GM12875 (cell line): ENCODE measurements at regions not wholly inside any gene's neighbourhood (a gene's known extent, or its start where the extent isn't known, plus 50 kb on each side); places are given as distances from the start of the nearest gene placed in this dataset.
"Not testable (repeated sequence)": the region's sequence is repeated elsewhere in the genome, so short reads cannot be mapped to it uniquely, and the experiment has no call there.

Experiments used
- H3K4me3 ChIP-seq: one replicate; pipeline ENCODE4 v1.5.1; 2011; ENCODE audit warnings: low read depth, low read length, control low read depth
- TF ChIP-seq, protein P1 (sequence below): IDR thresholded peaks from 2 replicates; pipeline ENCODE4 v1.5.1; 2011; ENCODE audit warnings: low read depth, mild to moderate bottlenecking, control low read depth, inconsistent platforms, low read length, moderate library complexity, borderline replicate concordance; ENCODE audit not compliant: insufficient read depth

GRCh38 chr13:90331974-90332373 lies 1015.5 kb upstream of the MIR17HG start:
- no peak overlapping the region for H3K4me3 ChIP-seq
- TF ChIP-seq, protein P1, sequence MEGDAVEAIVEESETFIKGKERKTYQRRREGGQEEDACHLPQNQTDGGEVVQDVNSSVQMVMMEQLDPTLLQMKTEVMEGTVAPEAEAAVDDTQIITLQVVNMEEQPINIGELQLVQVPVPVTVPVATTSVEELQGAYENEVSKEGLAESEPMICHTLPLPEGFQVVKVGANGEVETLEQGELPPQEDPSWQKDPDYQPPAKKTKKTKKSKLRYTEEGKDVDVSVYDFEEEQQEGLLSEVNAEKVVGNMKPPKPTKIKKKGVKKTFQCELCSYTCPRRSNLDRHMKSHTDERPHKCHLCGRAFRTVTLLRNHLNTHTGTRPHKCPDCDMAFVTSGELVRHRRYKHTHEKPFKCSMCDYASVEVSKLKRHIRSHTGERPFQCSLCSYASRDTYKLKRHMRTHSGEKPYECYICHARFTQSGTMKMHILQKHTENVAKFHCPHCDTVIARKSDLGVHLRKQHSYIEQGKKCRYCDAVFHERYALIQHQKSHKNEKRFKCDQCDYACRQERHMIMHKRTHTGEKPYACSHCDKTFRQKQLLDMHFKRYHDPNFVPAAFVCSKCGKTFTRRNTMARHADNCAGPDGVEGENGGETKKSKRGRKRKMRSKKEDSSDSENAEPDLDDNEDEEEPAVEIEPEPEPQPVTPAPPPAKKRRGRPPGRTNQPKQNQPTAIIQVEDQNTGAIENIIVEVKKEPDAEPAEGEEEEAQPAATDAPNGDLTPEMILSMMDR = no peak

DNA sequence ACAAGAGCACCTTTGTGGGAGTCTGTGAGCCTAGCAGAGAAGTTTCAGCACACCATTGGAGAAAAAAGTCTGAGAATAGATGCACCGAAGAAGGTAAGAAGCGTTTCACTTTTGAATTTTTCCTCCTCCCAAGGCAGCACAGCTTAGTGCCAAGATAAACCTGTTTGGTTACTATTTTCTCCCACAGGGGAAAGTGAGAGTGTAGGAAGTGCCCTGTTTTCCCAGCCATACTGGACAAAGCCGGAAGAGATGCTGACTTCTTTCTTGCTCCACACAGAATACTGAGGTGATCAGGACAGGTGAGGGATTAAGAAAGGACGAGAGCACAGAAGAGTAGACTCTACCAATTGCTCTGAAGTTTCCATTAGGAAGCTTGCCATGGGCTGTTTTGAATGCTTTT lies 1011.0 kb upstream of the MIR17HG start:
- TF ChIP-seq, protein P1 = no peak
- no peak overlapping the region for H3K4me3 ChIP-seq

DNA sequence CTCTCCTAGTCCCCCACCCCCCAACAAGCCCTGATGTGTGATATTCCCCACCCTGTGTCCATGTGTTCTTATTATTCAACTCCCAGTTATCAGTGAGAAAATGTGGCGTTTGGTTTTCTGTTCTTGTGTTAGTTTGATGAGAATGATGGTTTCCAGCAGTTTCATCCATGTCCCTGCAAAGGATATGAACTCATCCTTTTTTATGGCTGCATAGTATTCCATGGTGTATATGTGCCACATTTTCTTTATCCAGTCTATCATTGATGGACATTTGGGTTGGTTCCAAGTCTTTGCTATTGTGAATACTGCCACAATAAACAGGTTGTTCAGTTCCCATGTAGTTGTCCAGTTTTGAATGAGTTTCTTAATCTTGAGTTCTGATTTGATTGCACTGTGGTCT lies 1006.1 kb upstream of the MIR17HG start:
- H3K4me3 ChIP-seq = not testable (repeated sequence)

- not testable (repeated sequence) for H3K4me3 ChIP-seq
Observed at GRCh38 chr13:90348477-90349136, 998.9 kb upstream of the MIR17HG start.

GRCh38 chr13:90352763-90353162 lies 994.7 kb upstream of the MIR17HG start:
- H3K4me3 ChIP-seq = no peak overlapping the region
- TF ChIP-seq, protein P1 = no peak

GRCh38 chr13:90355162-90355751 lies 992.2 kb upstream of the MIR17HG start:
- H3K4me3 ChIP-seq = no peak overlapping the region
- TF ChIP-seq, protein P1 = no peak

DNA sequence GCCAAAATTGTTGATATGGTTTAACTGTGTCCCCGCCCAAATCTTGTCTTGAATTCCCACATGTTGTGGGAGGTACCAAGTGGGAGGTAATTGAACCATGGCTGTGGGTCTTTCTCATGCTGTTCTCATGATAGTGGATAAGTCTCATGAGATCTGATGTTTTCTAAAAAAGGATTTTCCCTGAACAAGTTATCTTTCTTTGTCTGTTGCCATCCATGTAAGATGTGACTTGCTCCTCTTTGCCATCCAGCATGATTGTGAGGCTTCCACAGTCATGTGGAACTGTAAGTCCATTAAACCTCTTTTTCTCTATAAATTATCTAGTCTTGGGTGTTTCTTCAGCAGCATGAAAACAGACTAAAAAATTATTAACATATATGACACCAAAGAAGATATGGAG lies 986.7 kb upstream of the MIR17HG start:
- TF ChIP-seq, protein P1 = no peak

DNA sequence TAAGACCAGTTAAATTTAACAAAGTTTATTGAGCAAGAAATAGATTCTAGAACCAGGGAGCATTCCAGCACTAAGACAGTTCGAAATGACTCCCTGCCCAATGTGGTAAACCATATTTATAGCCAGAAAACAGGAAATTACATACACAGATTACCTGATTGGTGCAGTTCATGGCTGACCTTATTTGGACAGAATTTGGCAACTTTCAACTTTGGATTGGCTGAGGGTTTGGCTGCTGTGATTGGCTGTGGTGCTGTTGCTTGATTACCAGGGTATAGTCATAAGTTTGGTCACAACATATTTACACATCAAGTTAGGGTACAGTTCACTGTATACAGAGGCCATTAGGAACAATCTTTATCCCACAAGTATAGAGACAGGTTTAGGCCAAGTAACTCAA lies 984.8 kb upstream of the MIR17HG start:
- no peak overlapping the region for H3K4me3 ChIP-seq
- TF ChIP-seq, protein P1 = no peak

More for the DNA sequence above, 986.7 kb upstream of the MIR17HG start:
- H3K4me3 ChIP-seq = no peak overlapping the region
